Loucy (cell line): ENCODE measurements at regions not wholly inside any gene's neighbourhood (a gene's known extent, or its start where the extent isn't known, plus 50 kb on each side); places are given as distances from the start of the nearest gene placed in this dataset.

Experiments used
- H2AFZ ChIP-seq: fragments of 200-600 bp; sonication (generic); 2 replicates; pipeline ENCODE4 v1.6.0; 2016; ENCODE audit warnings: antibody characterized with exemption, mild to moderate bottlenecking, low read length, moderate library complexity
- H3F3A ChIP-seq: fragments of 200-600 bp; 2 replicates; pipeline ENCODE4 v1.6.0; 2016; ENCODE audit warnings: antibody characterized with exemption, low read depth, mild to moderate bottlenecking
- H3K27me3 ChIP-seq: fragments of 200-600 bp; sonication (generic); 2 replicates; pipeline ENCODE4 v1.6.1; 2014; ENCODE audit warnings: low read length, mild to moderate bottlenecking; ENCODE audit not compliant: insufficient read depth, poor library complexity, severe bottlenecking
- H3K36me3 ChIP-seq: fragments of 200-600 bp; sonication (generic); 2 replicates; pipeline ENCODE4 v1.6.1; 2016; ENCODE audit warnings: low read length; ENCODE audit not compliant: insufficient read depth
- H3K4me1 ChIP-seq: fragments of 200-600 bp; sonication (generic); 2 replicates; pipeline ENCODE4 v1.5.1; 2014; ENCODE audit warnings: low read length, mild to moderate bottlenecking; ENCODE audit not compliant: insufficient read depth, poor library complexity, severe bottlenecking
- H3K4me2 ChIP-seq: fragments of 200-600 bp; sonication (generic); 2 replicates; pipeline ENCODE4 v1.6.0; 2014; ENCODE audit warnings: antibody characterized with exemption, low read length, low read depth, mild to moderate bottlenecking; ENCODE audit not compliant: poor library complexity, severe bottlenecking
- H3K4me3 ChIP-seq: fragments of 200-600 bp; sonication (generic); 2 replicates; pipeline ENCODE4 v1.5.1; 2014; ENCODE audit warnings: low read length, mild to moderate bottlenecking, mixed read lengths; ENCODE audit not compliant: poor library complexity, severe bottlenecking
- H3K79me2 ChIP-seq: fragments of 200-600 bp; sonication (generic); 2 replicates; pipeline ENCODE4 v1.6.1; 2014; ENCODE audit warnings: low read length; ENCODE audit not compliant: insufficient read depth
- H3K9ac ChIP-seq: fragments of 200-600 bp; sonication (generic); 2 replicates; pipeline ENCODE4 v1.6.0; 2014; ENCODE audit warnings: mild to moderate bottlenecking, low read depth, low read length, moderate library complexity; ENCODE audit not compliant: poor library complexity, severe bottlenecking
- H3K9me2 ChIP-seq: fragments of 200-600 bp; sonication (generic); replicated peaks from 2 replicates; pipeline ENCODE4 v1.6.1; 2016; ENCODE audit warnings: low read depth, low read length, mixed read lengths
- H3K9me3 ChIP-seq: fragments of 200-600 bp; sonication (generic); 2 replicates; pipeline ENCODE4 v1.6.1; 2014; ENCODE audit warnings: mild to moderate bottlenecking, antibody characterized with exemption, low read length, low read depth; ENCODE audit not compliant: insufficient read depth
- H4K20me1 ChIP-seq: fragments of 200-600 bp; sonication (generic); 2 replicates; pipeline ENCODE4 v1.6.0; 2014; ENCODE audit warnings: antibody characterized with exemption, low read length, mild to moderate bottlenecking; ENCODE audit not compliant: insufficient read depth, poor library complexity, severe bottlenecking
- EZH2phosphoT487 ChIP-seq: fragments of 200-600 bp; IDR thresholded peaks from 2 replicates; pipeline ENCODE4 v1.6.1; 2018; ENCODE audit warnings: antibody characterized with exemption, mild to moderate bottlenecking, moderate library complexity, borderline replicate concordance
- TF ChIP-seq, protein P1 (sequence below): fragments of 200-600 bp; sonication (generic); conservative IDR thresholded peaks from 2 replicates; pipeline ENCODE4 v1.5.1; 2014; ENCODE audit warnings: mild to moderate bottlenecking, antibody characterized with exemption, low read length

DNA sequence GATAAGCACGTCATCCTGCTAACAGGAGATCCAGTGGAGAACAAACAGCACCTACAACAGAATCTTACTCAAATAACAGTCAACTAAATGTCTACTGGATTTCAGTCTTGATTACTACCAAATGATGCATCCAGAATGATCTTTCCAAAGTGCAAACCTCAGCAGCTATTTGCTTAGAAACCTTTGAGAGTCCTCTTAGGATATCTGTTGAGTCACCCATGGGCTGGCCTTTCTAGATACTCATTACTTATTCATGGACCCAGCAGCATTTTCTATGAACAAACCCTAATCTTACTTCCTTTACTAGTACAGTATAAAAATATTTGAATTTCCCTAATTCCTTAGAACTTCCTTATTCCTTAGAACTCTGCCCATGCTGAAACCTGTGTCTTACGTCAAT, 118.5 kb upstream of the PABPC4L start:
- Histone ChIP-seq H3K4me3 (no peak overlapping the region), H2AFZ (no peak overlapping the region), H3K36me3 (no peaks in the 10 kb centered on the region), H4K20me1 (no peaks in the 10 kb centered on the region), H3F3A (no peaks in the 10 kb centered on the region), H3K9ac (no peak overlapping the region), H3K4me1 (no peaks in the 10 kb centered on the region), H3K9me3 (no peaks in the 10 kb centered on the region), H3K4me2 (no peak overlapping the region), H3K27me3 (no peaks in the 10 kb centered on the region), H3K9me2 (no peaks in the 10 kb centered on the region), H3K79me2 (no peaks in the 10 kb centered on the region)
- TF ChIP-seq EZH2phosphoT487 = no peak
- TF ChIP-seq, protein P1, sequence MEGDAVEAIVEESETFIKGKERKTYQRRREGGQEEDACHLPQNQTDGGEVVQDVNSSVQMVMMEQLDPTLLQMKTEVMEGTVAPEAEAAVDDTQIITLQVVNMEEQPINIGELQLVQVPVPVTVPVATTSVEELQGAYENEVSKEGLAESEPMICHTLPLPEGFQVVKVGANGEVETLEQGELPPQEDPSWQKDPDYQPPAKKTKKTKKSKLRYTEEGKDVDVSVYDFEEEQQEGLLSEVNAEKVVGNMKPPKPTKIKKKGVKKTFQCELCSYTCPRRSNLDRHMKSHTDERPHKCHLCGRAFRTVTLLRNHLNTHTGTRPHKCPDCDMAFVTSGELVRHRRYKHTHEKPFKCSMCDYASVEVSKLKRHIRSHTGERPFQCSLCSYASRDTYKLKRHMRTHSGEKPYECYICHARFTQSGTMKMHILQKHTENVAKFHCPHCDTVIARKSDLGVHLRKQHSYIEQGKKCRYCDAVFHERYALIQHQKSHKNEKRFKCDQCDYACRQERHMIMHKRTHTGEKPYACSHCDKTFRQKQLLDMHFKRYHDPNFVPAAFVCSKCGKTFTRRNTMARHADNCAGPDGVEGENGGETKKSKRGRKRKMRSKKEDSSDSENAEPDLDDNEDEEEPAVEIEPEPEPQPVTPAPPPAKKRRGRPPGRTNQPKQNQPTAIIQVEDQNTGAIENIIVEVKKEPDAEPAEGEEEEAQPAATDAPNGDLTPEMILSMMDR = no peak

DNA sequence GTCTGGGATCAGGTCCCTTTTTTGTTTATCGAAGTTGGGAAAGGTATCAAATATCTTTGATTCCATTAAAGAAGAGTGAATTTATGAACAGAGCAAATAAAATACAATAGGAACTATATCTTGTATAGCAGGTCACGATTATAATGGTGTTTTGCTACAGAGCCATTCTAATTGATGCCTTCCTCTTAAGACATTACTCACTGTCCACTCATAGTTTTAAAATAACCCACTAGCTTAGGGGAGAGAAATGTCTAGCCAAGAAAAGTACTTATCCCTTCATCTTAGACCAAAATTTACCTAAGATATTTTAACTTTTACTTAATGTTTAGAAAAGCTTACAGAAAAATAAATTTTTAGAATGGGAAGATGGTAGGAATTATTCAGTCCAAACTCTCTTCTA, 112.0 kb upstream of the PABPC4L start:
- no peaks in the 10 kb centered on the region for H3F3A ChIP-seq
- no peaks in the 10 kb centered on the region for H3K4me1 ChIP-seq
- H3K4me2 ChIP-seq = no peak overlapping the region
- no peaks in the 10 kb centered on the region for H3K79me2 ChIP-seq
- H3K9me3 ChIP-seq = no peaks in the 10 kb centered on the region
- no peak overlapping the region for H2AFZ ChIP-seq
- no peaks in the 10 kb centered on the region for H4K20me1 ChIP-seq
- no peak overlapping the region for H3K4me3 ChIP-seq
- no peaks in the 10 kb centered on the region for H3K27me3 ChIP-seq
- no peak for TF ChIP-seq EZH2phosphoT487
- TF ChIP-seq, protein P1 = no peak
- H3K9ac ChIP-seq = no peak overlapping the region
- H3K9me2 ChIP-seq = no peaks in the 10 kb centered on the region
- H3K36me3 ChIP-seq = no peaks in the 10 kb centered on the region

DNA sequence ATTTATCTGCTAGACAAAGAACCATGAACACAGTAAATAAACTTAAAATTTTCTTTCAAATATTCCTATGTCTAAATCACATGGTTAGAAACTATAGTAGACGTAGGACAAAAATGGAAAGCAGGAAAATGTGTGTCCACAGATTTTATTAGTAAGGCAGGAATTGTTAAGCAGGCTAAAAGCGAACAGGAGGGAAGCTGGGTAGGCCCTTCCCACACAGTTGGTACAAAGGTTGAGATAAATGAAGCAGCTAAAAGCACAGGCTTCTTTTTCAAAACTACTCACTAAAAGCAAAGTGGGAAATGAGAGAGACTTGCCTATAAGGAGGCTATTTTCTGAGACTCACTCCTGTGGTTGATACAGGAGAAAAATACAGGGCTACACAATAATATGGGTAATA, 108.1 kb upstream of the PABPC4L start:
- Histone ChIP-seq H2AFZ (no peak overlapping the region), H3F3A (no peaks in the 10 kb centered on the region), H3K27me3 (no peaks in the 10 kb centered on the region), H3K4me1 (no peaks in the 10 kb centered on the region), H3K4me2 (no peak overlapping the region), H3K9me3 (no peaks in the 10 kb centered on the region), H4K20me1 (no peaks in the 10 kb centered on the region), H3K36me3 (no peaks in the 10 kb centered on the region), H3K79me2 (no peaks in the 10 kb centered on the region), H3K9me2 (no peaks in the 10 kb centered on the region), H3K4me3 (no peak overlapping the region), H3K9ac (no peak overlapping the region)
- TF ChIP-seq, protein P1 = no peak
- no peak for TF ChIP-seq EZH2phosphoT487
